ENCODE measurements at regions not wholly inside any gene's neighbourhood (a gene's known extent, or its start where the extent isn't known, plus 50 kb on each side); places are given as distances from the start of the nearest gene placed in this dataset.

GRCh38 chr12:15033029-15033428 lies 60.2 kb downstream of the PDE6H start:
- no peaks in the 10 kb centered on the region for H3K4me1 Mint-ChIP-seq
- CTCF ChIA-PET: no interaction called here
- H3K9me3 Mint-ChIP-seq: no peaks in the 10 kb centered on the region
- DNase-seq: no peak
- POLR2A ChIA-PET: no interaction called here
- peaks cover 9% of the 10 kb centered on the region for H3K27me3 Mint-ChIP-seq
- H3K27ac Mint-ChIP-seq: no peak overlapping the region
- H3K36me3 Mint-ChIP-seq (ENCODE audit: low read depth): no peaks in the 10 kb centered on the region
- no peak overlapping the region for H3K4me3 Mint-ChIP-seq

GRCh38 chr12:15033641-15034040 lies 60.8 kb downstream of the PDE6H start:
- no peaks in the 10 kb centered on the region for H3K9me3 Mint-ChIP-seq
- ChIA-PET CTCF (no interaction called here), POLR2A (no interaction called here)
- no peak overlapping the region for H3K27ac Mint-ChIP-seq
- no peaks in the 10 kb centered on the region for H3K4me1 Mint-ChIP-seq
- no peak overlapping the region for H3K4me3 Mint-ChIP-seq
- DNase-seq: no peak
- H3K27me3 Mint-ChIP-seq: peaks cover 7% of the 10 kb centered on the region
- no peaks in the 10 kb centered on the region for H3K36me3 Mint-ChIP-seq (ENCODE audit: low read depth)

DNA sequence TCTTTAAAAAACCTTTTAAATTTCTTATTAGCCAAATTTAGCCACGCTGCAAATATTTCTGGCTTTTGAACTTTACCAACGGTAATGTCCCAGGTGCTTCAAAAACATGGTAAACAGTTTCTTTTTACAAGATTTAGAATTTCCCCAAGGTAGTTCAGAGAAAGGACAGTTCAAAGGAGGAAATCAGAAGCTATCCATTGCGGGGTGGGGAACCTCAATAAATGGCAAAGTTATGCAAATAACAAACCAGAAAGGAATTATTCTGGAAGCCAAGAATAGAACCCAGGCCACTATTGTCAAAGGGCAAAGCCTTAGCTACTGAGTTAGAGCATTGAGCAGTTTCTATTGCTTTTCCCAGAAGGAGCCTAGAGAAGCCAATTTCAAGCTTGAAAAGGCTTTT lies 62.3 kb downstream of the PDE6H start:
- ChIA-PET CTCF (no interaction called here), POLR2A (no interaction called here)
- Mint-ChIP-seq H3K9me3 (no peaks in the 10 kb centered on the region), H3K27me3 (peaks cover 2% of the 10 kb centered on the region), H3K36me3 (ENCODE audit: low read depth) (no peaks in the 10 kb centered on the region), H3K4me3 (no peak overlapping the region), H3K4me1 (no peaks in the 10 kb centered on the region), H3K27ac (no peak overlapping the region)
- DNase-seq: no peak

DNA sequence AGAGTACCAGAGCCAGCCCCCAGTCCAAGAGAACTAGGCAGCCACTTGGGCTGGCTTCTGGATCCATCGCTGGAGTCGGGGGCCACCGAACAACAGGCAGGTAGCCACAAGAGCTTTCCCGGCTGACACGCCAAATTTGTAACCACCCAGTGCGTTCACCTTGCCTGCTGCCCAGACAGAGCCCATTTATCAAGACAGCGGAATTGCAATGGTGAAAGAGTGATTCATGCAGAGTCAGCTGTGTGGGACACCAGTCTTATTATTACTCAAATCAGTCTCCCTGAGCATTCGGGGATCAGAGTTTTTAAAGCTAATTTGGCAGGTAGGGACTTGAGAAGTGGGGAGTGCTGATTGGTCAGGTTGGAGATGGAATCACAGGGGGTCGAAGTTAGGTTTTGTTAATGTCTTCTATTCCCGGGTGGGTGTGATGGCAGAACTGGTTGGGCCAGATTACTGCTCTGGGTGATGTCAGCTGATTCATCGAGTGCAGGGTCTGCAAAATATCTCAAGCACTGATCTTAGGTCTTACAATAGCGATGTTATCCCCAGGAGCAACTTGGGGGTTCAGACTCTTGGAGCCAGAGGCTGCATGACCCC lies 64.3 kb downstream of the PDE6H start:
- CTCF ChIA-PET: interaction anchor here (0.5 kb wide), 1 partner anchor 303 kb away, joined by 3 read pairs; no protein-coding TSS in a partner anchor
- peaks cover 1% of the 10 kb centered on the region for H3K27me3 Mint-ChIP-seq
- H3K4me3 Mint-ChIP-seq: no peak overlapping the region
- POLR2A ChIA-PET: no interaction called here
- H3K27ac Mint-ChIP-seq: no peak overlapping the region
- no peaks in the 10 kb centered on the region for H3K9me3 Mint-ChIP-seq
- no peaks in the 10 kb centered on the region for H3K36me3 Mint-ChIP-seq (ENCODE audit: low read depth)
- DNase-seq: no peak
- no peaks in the 10 kb centered on the region for H3K4me1 Mint-ChIP-seq

- no peaks in the 10 kb centered on the region for H3K9me3 Mint-ChIP-seq
- no peaks in the 10 kb centered on the region for H3K36me3 Mint-ChIP-seq (ENCODE audit: low read depth)
- no peak for DNase-seq
- peaks cover 2% of the 10 kb centered on the region for H3K27me3 Mint-ChIP-seq
- ChIA-PET POLR2A (no interaction called here), CTCF (no interaction called here)
- H3K4me1 Mint-ChIP-seq: no peaks in the 10 kb centered on the region
- no peak overlapping the region for H3K4me3 Mint-ChIP-seq
- H3K27ac Mint-ChIP-seq: no peak overlapping the region
Observed at GRCh38 chr12:15038137-15038536, 65.3 kb downstream of the PDE6H start.

- Mint-ChIP-seq H3K4me1 (no peaks in the 10 kb centered on the region), H3K27ac (no peak overlapping the region), H3K9me3 (no peaks in the 10 kb centered on the region), H3K27me3 (peaks cover 5% of the 10 kb centered on the region), H3K36me3 (ENCODE audit: low read depth) (no peaks in the 10 kb centered on the region), H3K4me3 (no peak overlapping the region)
- ChIA-PET POLR2A (no interaction called here), CTCF (no interaction called here)
- no peak for DNase-seq
Observed at GRCh38 chr12:15044471-15044870, 71.6 kb downstream of the PDE6H start.

DNA sequence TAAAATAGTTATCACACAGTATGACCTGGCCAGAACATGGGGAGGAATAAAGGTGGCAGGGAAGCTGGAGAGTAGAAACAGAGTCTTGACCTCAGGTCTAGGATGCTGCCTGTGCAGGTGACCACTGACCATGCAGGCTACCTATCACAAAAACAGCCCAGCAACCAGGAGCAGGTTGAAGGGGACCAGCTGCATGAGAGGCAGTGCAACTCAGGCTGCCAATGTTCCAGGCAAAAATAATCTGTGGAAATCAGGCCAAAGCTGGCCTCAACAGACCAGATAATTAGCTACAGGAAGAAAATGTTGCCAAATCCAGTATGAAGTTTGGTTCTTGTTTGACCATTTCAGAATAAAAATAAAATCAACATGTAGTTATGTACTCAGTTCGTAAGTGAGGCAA lies 72.6 kb downstream of the PDE6H start:
- H3K4me1 Mint-ChIP-seq: peaks cover under 1% of the 10 kb centered on the region
- no peak for DNase-seq
- ChIA-PET POLR2A (no interaction called here), CTCF (no interaction called here)
- H3K27ac Mint-ChIP-seq: no peak overlapping the region
- H3K9me3 Mint-ChIP-seq: no peaks in the 10 kb centered on the region
- H3K36me3 Mint-ChIP-seq (ENCODE audit: low read depth): no peaks in the 10 kb centered on the region
- H3K27me3 Mint-ChIP-seq: peaks cover 5% of the 10 kb centered on the region
- H3K4me3 Mint-ChIP-seq: no peak overlapping the region

DNA sequence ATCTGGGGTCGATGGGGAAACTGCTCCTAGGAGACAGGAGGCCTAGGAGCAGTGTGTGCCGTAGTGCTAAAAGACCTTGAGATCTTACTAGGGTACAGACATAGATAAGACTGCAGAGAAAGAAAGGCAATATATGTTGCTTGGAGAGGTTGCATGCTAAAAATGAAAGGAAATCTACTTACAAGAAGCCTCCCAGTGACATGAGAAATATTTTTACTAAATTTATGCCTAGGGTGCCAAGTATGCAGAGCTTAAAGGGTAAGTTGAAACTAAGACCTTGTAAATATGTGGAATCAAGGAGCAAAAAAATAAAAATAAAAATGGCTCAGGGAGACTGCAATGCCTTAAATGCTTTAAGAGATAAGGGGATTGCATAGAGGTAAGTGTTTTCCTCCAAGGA lies 74.8 kb downstream of the PDE6H start:
- POLR2A ChIA-PET: interaction anchor here (0.6 kb wide), 1 partner anchor 343 kb away, joined by 3 read pairs; no protein-coding TSS in a partner anchor
- CTCF ChIA-PET: no interaction called here
- Mint-ChIP-seq H3K27ac (no peak overlapping the region), H3K9me3 (no peaks in the 10 kb centered on the region), H3K4me3 (no peak overlapping the region), H3K27me3 (peaks cover 4% of the 10 kb centered on the region), H3K4me1 (peaks cover 3% of the 10 kb centered on the region), H3K36me3 (ENCODE audit: low read depth) (no peaks in the 10 kb centered on the region)
- no peak for DNase-seq

DNA sequence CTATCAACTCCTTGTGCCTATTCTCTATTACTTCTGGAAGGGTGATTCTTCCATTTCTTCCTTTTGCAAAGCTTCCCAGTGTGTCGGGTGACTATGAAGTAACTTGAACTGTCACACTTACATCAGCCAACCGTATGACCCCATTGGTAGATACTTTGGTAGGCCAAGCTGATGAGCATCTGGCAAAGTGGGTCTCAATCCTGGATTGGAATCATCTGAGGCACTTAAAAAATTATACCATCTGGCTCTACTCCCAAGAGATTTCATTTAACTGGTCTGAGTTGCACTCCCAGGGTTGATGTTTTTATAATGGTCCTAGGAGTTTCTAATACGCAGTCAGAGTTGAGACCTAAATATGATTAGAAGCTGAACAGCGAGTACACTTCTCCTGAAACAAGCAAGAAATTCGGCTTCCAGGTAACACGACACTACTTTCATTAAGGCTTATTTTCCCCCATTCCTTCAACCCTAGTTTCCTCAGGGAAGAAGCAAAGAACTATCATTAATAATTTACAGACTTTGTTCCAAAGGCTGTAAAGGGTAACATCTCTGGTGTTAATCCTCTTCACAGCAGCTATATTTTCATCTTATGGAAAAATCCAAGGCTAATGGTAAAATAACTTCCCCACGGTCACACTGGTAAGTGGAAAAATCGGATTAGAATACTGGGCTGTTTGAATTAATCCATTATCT lies 76.8 kb downstream of the PDE6H start:
- CTCF ChIA-PET: no interaction called here
- H3K4me3 Mint-ChIP-seq: no peak overlapping the region
- H3K27ac Mint-ChIP-seq: no peak overlapping the region
- H3K4me1 Mint-ChIP-seq: peaks cover 3% of the 10 kb centered on the region
- no peak for DNase-seq
- H3K9me3 Mint-ChIP-seq: no peaks in the 10 kb centered on the region
- POLR2A ChIA-PET: no interaction called here
- peaks cover 4% of the 10 kb centered on the region for H3K27me3 Mint-ChIP-seq
- no peaks in the 10 kb centered on the region for H3K36me3 Mint-ChIP-seq (ENCODE audit: low read depth)

- H3K36me3 Mint-ChIP-seq (ENCODE audit: low read depth): no peaks in the 10 kb centered on the region
- no peak for DNase-seq
- H3K27me3 Mint-ChIP-seq: peaks cover 4% of the 10 kb centered on the region
- H3K4me3 Mint-ChIP-seq: no peak overlapping the region
- H3K4me1 Mint-ChIP-seq: peaks cover 3% of the 10 kb centered on the region
- H3K9me3 Mint-ChIP-seq: no peaks in the 10 kb centered on the region
- POLR2A ChIA-PET: no interaction called here
- CTCF ChIA-PET: no interaction called here
- no peak overlapping the region for H3K27ac Mint-ChIP-seq
Observed at GRCh38 chr12:15050659-15051058, 77.8 kb downstream of the PDE6H start.

DNA sequence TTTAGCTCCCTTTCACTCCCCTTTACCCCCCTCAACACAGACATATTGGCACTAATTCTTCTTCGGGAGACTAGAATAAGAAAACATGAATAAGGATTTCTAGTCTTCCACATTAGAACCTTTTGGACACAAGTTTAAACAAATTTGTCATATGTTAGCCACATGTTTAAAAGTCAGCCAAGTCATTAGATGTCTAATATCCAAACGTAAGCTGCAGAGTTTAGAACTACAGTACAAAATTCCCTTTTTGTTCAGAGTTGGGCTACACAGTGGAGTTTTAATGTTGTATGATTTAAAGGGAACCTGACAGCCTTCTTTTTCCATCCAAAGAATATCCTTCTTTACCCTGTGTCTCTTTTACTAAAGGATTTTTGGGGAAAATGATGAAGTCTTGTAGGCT lies 79.8 kb downstream of the PDE6H start:
- Mint-ChIP-seq H3K9me3 (no peaks in the 10 kb centered on the region), H3K27ac (no peak overlapping the region), H3K36me3 (ENCODE audit: low read depth) (no peaks in the 10 kb centered on the region), H3K4me3 (no peak overlapping the region), H3K27me3 (peaks cover 2% of the 10 kb centered on the region), H3K4me1 (peaks cover 3% of the 10 kb centered on the region)
- POLR2A ChIA-PET: no interaction called here
- CTCF ChIA-PET: no interaction called here
- DNase-seq: no peak

GRCh38 chr12:15056218-15056617 lies 83.4 kb downstream of the PDE6H start:
- Mint-ChIP-seq H3K4me1 (no peaks in the 10 kb centered on the region), H3K4me3 (no peak overlapping the region), H3K9me3 (no peaks in the 10 kb centered on the region), H3K36me3 (ENCODE audit: low read depth) (no peaks in the 10 kb centered on the region), H3K27ac (no peak overlapping the region), H3K27me3 (peaks cover 8% of the 10 kb centered on the region)
- DNase-seq: no peak
- POLR2A ChIA-PET: no interaction called here
- CTCF ChIA-PET: no interaction called here

All from activated CD4-positive, alpha-beta memory T cell treated with anti-CD3 and anti-CD28 coated beads, Interleukin-2, amount 10 ng/mL, durations not matched to agents 7 days and 5 days (primary cell).